GM18870 (cell line): ENCODE measurements at regions not wholly inside any gene's neighbourhood (a gene's known extent, or its start where the extent isn't known, plus 50 kb on each side); places are given as distances from the start of the nearest gene placed in this dataset.

Experiments
- ATAC-seq: cut with Tn5 transposase; IDR thresholded peaks from one replicate; pipeline ENCODE4 v1.9.1; 2021; ENCODE audit warnings: moderate library complexity; ENCODE audit not compliant: unreplicated experiment

DNA sequence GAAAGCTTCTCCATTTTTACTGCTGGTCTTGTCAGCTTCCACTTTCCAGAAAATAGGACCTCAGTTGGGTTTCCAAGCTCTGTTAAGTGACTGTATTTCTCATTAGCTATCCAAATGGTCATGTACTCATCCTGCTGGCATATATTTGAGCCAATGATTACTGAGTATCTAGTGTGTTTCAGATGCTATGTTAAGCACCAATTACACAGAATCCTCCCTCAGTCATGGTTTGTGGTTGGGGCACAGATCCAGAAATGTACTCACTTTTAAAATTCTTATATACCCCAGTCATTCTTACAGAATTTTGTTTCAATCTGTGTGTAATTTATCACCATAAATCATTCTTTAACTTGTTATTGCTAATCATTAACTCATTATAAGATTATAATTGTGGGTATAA, 362.3 kb upstream of the MTPN start:
- no peak for ATAC-seq

DNA sequence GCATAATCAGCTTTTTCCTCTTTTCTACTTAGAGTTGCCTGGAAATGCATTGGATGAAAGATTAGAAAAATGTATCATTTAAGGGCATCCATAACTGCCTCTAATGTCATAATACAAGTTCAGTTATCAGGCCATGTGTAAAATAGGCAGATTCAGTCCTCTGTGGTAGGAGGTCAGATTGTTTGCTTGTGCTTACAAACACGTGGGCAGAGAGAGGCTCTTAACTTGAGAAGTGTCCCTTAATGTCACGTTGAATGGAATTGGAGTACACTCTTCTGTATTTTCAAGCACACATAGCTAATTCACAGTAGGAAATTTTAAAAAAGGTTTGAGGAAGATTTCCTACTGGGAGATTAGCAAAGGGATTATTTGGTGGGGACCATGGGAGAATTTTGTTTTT, 359.8 kb upstream of the MTPN start:
- no peak for ATAC-seq

DNA sequence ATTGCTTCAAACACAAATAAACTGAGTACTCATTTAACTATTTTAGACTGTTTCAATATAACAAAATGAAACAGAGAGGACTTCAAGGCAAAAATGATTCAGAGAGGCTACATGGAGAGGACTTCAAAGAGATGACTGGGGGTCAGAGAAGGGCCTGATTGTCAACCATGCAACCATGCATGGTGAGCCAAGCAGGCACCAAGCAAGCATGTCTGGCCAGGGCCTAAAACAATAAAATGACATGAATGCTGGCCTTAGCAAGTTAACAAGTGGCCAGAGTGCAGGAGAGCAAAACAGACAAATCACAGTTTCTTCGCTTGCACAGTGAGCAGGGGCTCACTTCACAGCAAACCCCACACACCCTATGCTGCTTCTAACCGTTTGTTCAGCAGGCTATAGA, 356.5 kb upstream of the MTPN start:
- ATAC-seq, result no peak

DNA sequence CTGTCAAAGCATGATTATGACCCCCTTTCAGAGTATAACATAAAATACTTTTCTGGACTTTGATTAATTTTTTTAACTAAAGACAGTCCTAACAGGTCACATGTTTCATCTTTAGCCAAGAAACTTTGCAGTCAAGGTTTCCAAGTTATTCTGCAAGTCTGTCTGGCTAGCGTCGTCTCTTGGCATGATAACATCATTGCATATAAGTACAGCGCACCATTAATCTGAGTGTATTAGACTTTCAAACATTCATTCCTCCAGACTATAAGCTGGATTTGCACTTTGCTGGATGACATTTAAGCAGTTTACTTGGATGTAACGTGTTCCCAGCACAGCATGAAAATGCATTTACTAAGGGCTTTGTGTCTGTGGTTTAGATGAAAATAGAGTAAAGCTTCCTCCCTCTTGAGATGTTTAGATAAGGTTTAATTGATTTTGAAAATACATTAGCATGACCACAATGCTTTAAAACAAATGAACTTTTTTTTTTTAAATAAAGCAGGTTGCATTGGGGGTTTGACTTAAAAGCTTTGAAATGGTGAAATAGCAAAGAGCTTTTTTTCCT, 349.0 kb upstream of the MTPN start:
- ATAC-seq, result no peak

DNA sequence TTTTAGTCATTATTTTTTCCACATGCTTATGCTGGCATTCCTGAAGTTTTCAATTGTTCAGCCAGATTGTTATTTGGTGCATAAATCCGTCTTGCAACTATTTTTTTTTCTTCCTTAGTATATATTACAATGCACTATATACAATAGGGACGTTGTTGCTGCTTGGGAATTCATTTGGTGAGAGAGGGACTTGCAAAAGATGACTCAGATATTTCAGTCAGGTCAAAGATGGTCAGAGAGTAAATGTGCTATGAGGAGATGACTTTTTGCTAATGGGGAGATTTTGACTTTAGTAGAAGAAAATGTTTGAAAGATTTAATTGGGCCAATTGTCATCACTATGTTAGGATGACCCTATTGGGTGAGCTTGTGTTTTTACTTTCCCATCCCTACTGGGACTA, 348.4 kb upstream of the MTPN start:
- ATAC-seq, result no peak

DNA sequence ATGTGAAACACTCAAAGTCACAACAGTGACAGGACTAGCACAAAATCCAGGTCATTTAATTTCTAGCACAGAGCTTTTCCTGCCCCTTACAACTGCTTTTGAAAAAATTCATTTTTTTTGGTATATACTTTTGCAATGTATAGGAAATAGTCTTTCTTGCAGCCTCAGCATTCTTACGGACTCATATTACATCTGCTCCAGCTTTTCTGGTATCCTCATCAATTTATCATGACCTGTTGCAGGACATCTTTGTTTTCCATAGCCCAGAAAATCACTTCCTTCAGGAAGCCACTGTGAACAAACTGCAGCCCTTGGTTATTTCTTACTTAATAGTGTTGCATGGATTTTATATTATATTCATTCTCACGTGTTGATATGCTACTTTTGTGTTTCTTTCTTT, 347.9 kb upstream of the MTPN start:
- no peak for ATAC-seq

DNA sequence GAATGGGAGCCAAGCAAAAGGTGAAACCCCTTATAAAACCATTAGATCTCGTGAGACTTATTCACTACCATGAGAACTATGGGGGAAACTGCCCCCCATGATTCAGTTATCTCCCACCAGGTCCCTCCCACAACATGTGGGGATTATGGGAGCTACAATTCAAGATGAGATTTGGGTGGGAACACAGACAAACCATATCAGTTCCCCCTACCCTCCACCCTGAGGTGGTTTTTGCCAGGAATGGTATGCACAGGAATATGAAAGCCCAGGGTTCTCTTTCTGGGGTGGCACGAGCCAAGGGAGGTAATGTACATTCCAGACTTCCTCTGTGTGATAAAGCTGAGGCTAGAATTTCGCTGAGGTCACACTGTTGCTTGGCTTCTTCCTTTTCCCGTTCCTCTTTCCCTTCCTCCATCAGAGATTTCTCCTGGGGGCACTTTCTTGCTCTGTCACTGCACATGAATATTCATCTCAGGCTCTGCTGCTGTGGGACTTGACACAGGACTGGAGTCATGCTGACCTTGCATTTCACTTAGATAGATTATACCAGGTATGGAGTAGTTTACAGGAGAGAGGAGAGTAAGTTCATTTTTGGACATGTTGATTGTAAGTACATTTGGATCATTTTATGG, 347.0 kb upstream of the MTPN start:
- ATAC-seq, result no peak

DNA sequence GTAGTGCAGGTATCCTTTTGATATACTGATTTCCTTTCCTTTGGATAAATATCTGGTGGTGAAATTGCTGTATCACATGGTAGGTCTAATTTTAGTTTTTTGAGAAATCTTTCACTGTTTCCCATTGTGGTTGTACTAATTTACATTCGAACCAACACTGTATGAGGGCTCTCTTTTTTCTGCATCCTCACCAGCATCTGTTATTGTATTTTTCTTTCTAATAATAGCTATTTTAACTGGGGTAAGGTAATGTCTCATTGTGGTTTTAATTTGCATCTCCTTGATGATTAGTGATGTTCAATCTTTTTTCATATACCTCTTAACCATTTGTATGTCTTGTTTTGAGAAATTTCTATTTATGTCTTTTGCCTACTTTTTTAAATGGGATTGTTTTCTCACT, 335.4 kb upstream of the MTPN start:
- peak; percentile 65 for ATAC-seq

DNA sequence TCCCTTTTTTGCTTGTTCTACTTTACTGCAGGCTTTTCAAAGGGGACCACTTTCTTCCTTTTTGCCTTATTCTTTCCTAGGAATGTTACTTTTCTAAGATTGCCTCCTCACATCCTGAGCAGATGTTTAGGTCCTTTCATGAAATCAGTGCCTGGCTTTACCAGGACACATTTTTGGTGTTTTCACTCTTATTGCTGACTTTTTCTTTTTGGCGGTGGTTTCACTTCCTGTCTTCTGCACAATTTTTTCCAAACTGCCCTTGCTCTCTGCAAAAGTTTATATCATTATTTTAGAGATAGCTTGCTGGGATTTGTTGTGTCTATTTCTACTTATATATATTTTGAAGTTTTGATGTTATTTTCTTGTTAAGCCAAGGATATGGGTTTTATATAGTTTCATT, 332.2 kb upstream of the MTPN start:
- ATAC-seq, result no peak

DNA sequence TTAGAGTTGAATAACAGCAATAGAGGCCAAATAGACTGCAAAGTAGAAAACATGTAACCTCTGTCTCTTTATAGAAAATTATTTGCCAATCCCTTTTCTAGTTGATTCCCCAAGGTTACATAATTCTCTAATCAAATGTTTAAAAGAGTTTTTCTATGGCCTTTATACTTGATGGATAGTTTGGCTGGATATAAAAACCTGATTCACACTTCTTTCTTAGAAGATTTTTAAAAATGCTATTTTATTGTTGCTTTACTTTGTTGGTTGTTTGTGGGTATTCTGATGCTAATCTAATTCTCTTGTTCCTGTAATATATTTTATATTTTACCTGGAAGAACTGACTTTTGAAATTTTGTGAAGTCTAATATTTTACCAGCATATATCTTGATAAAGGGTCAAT, 331.1 kb upstream of the MTPN start:
- no peak for ATAC-seq

DNA sequence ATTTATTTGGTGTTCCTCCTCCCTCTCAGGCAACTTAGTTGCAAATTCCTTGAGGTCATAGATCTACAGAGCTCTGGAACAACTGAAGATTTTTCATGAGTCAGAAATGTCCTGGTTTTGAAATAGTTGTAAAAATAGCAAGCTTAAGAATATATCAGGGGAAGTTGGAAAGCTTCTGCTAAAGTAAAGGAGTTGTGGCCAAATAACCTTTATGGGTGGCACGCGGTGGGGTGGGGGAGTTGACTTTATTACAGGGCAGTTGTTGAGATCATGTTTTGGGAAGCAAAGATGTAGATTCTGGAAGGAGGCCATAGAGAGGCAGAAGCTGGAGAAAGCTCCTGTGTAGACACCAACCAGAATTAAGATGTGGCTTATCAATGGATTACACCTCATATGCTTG, 326.0 kb upstream of the MTPN start:
- no peak for ATAC-seq

DNA sequence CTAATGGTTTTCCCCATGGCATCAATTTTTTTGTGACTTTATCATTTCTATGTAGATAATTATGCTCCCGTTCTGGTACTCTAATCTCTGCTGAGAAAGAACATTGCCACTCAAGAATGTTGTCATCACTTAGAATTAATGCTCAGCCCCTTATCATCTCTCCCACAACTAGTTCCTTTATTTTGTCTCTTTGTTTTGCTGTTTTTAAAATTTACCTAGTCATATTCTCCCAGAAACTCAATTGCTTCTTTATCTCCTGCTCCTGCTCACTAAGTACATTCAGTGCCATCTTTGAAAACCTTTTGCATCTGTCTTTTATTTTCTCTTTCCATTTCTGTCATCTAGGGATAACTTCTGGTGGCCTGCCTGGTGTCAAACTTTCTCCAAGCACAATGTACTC, 324.9 kb upstream of the MTPN start:
- ATAC-seq, result no peak

DNA sequence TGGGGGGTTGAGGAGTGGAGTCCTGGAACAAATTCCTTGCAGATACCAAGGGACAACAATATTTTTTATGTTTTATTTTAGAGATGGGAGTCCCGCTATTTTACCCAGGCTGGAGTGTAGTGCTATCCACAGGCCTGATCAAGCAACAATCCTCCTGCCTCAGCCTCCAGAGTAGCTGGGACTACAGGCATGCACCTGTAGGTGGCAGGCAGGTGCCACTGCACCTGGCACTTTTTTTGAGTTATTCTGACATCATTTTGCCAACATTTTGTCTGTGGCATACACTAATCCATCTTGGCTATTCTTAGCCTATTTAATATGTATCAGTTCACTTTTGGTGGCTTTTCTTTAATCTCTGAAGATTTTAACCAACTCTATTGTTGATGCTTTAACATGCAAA, 317.8 kb upstream of the MTPN start:
- peak; percentile 49 for ATAC-seq

DNA sequence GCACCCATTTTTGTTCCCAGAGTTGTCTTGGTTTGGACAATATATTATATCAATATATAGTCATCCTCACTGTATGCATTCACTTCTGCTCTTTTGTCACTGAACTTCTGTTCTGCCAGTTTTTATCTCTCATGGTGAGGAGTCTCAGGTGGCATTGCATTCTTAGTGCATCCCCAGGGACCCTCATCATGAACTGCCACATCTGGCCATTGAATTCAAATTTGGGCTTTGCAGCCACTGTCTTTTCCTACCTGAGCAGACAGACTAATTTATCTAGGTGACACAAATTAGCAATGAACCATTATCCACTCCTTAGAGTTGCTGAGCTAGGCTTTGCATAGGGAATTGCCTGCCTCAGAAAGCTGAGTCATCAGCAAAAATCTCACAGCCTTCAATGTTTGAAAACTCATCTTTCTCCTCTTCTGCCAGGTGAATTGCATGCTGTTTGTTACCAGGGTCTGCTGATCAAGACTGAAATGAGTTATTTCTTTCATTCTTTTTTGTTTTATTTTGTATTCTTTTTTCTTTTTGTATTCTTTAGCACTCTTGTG, 316.8 kb upstream of the MTPN start:
- ATAC-seq, result no peak

DNA sequence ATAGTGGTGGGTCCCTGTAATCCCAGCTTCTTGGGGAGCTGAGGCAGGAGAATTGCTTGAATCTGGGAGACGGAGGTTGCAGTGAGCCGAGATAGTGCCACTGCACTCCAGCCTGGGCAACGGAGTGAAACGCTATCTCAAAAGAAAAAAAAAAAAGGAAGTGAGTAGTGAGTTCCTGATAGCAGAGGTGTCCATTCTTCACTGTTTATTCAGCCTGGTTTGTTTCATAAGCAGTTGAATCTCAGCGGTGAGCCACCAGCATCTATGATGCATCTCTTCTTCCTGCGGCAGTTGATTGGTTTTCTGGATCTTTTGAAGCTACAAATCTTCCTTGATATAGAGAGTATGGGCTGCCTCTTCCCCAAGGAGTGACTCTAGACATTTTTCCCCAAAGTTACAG, 316.1 kb upstream of the MTPN start:
- ATAC-seq, result no peak

DNA sequence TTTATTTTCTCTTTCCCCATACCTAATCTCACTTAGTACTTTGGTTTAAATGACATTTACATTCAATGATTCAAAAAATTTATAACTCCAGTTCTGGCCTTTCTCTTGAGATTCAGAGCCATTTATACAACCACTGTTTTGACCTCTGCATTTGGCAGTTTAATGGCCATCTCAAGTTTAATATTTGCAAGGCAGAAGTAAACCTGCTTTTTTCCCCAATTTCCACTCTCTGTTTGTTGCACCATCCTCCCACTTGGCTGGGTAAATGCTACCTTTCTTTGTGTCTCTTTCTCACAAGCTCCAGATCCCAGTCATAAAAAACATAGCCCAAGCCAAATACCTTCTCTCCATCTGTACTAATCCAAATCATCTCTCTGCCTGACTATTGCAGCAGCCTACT, 315.2 kb upstream of the MTPN start:
- no peak for ATAC-seq

DNA sequence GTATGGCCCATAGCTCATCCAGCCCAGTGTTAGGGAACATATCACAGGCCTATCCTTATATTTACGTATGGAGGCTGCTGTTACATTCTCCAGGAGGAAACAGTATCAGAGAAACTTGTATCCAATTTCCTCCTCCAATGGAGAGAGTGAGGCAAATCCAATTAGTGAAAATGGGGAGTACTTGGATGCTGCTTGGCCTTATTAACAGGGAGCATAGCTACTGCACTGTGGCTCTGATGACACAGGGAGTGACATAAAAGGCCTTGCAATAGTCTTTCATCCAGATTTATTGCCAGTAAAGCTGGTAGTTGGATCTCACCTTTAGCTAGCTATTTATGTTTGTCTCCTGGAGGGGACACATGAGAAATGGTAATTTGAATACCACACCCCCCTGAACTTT, 313.2 kb upstream of the MTPN start:
- no peak for ATAC-seq

DNA sequence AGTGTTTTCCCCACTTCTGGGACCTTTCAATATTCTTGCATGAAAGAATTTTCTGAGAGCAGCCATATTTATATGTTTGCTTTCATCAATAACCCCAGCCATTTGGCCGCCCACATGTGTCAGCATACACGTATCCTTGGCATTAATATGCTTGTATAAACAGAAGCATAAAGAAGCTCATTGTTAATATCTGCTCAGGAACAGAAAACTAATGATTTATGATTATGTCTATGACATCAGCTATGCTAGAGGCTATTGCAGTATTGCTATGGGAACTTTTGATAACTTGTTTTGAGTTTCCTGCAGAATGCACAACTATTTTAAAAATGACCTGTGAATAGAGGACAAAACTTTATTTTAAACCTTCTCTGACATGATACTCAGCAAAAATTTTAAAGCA, 300.9 kb upstream of the MTPN start:
- ATAC-seq, result no peak

DNA sequence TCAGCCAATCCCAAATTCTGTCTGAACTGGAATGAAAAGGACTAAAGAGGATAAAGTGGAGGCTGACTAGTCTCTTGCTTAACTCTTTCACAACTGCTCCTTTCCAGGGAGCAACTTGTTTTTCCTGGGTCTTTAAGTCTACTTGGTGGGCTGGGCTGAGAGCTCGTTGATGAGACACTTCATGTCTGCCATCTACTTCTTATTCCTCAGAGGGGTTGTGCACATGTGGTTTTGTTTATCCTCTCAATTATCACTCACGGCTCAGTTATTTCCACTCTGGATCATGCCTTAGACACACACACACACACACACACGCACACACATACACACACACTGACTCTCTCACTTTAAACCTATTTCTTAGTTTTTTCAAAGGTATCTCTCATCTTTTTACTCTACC, 298.6 kb upstream of the MTPN start:
- no peak for ATAC-seq

DNA sequence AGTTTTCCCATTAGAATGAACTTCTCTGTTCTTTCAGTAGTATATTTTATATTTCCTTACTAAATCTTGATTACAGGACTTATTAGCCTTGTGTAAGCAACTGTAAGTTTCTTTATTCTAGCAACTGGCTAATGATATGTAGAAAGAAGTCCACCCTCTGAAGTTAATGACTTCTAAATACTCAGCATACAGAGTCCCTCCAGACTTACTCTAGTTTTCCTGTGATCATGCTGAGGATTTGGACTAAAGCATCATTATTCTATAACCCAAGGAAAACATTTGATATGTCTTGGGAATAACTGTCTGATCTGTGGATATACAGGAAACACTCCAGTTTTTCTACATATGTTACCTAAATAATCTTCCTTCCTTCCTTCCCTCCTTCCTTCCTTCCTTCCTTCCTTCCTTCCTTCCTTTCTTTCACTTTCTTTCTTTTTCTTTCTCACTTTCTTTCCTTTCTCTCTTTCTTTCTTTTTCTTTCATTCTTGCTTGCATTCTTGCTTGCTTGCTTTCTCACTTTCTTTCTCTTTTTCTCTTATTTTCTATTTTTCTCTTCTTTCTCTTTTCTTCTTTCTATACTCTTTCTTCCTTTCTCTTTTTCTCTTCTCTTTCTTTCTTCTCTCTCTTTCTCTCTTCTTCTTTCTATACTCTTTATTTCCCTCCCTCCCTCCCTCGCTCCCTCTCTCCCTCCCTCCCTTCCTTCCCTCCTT, 297.6 kb upstream of the MTPN start:
- ATAC-seq, result no peak

DNA sequence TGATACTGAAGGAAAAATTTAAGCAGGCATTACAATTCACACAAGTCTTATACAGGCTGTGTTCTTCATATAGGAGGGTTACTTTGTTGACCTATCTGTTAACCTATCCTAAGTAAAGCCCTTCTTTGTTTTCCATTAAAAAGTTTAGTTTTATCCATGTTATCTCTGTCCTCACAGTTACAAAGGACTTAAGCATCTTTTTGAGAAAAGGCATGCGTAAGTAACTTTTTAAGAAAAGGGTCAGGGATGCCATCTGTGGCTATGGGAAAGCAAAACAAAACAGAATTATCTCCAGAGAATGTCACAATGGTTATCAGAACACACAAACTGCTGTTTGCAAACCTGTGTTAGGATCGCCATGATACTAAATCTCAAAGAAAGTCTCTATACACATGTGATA, 295.8 kb upstream of the MTPN start:
- no peak for ATAC-seq

DNA sequence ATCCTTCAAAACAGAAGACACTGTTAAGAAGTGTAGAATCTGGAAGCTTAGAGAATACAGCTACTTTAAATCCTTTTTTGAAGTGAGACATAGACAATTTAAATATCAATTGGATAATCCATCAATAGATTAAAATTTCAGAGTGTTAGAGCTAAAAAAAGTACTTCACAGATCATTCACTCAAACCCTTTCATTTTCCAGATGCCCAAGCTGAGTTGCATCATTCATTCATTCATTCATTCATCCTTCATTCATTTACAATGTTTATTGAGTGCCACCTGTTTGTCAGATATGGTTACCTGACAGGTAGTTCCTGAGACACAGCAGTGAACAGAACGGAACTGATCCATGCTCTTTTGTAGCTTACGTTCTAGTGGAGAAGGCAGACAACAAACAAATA, 290.7 kb upstream of the MTPN start:
- no peak for ATAC-seq

DNA sequence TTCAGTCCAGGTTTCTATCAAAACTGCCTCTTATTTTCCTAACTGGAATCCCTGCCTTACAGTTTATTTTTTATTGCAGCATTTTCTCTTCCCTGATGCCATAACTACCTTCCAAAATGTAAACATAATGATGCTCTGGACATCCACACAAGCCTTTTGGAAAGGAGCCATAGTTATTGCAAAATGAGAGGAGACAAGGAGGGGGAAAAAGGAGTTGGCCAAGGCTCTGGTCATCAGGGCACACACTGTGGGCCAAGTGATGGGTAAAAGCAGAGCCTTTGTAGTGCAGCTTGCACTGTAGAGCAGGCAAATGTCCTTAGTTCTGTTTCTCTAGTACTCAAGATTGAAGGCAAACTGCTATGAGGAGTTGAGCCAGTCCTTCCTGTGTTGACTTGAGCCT, 289.3 kb upstream of the MTPN start:
- ATAC-seq, result no peak
